A172 (cell line): ENCODE measurements at regions not wholly inside any gene's neighbourhood (a gene's known extent, or its start where the extent isn't known, plus 50 kb on each side); places are given as distances from the start of the nearest gene placed in this dataset.
"Not testable (repeated sequence)": the region's sequence is repeated elsewhere in the genome, so short reads cannot be mapped to it uniquely, and the experiment has no call there.

Experiments
- DNase-seq: peaks from one replicate; pipeline ENCODE4 v3.0.0-alpha.2; 2015; ENCODE audit warnings: low spot score

DNA sequence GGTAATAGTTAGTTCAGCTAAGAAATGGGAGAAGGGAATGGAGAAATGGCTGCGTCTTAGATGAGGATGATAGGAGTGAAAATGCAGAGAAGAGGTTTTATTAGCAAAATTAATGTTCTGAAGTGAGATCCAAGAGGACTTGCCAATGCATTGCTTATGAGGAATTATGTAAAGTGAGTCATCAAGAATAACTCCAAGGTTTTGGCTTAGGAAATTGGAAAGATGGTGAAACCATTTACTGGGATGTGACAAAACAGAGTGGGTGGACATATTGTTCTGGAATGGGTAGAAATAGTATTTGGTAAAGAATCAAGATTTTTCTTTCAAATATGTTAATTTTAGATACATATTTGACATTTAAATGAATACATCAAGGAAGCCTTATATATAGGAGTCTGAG, 306.6 kb upstream of the CYRIA start:
- DNase-seq = no peak

DNA sequence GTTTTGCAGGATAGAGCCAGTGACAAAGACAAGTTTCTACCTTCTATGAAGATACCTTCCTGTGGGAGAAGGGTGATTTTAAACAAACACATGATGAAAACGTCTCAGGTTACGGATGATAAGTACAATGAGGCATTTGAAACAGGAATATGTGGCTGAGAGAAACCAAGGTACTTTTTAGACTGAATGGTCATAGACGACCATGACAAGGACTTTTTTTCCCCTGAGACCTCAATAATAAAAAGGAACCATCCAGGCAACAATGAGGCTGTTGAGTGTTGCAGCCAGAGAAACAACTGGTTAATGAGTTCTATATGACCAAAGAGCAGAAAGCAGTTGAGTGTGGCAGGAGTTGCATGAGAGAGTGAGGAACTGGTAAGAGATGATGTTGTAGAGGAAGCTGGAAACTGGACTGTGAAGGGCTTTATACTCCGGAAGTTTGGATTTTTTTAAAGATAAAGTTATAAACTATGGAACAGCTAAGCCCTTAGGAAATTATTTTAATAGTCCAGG, 306.1 kb upstream of the CYRIA start:
- DNase-seq = no peak

DNA sequence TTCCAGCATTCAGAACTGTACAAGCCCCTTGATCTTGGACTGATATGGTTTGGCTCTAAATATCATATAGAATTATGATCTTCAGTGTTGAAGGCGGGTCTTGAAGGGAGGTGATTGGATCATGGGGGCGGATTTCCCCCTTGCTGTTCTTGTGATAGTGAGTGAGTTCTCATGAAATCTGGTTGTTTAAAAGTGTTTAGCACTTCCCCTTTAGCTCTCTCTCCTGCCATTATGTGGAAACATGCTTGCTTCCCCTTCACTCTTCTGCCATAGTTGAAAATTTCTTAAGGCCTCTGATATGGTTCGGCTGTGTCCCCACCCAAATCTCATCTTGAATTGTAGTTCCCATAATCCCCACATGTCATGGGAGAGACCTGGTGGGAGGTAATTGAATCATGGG, 305.3 kb upstream of the CYRIA start:
- not testable (repeated sequence) for DNase-seq

DNA sequence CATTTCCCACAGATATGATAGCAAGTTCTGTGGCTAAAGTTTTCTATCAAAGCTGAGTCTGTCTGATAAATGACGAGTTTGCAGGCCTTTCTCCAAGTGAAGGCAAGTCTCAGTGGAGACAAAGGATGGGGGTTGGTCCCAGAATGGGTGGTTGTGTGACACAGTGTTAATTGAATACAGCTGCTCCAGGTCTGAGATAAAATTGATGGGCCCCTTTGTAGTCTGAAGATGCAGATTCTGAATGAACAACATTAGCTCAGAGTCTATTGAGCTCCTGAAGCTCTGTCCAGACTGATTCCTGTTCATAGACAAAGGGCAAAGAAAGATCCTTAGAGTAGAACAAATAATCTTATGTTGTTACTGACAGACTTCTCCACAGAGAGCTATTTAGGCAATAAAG, 296.9 kb upstream of the CYRIA start:
- no peak for DNase-seq

DNA sequence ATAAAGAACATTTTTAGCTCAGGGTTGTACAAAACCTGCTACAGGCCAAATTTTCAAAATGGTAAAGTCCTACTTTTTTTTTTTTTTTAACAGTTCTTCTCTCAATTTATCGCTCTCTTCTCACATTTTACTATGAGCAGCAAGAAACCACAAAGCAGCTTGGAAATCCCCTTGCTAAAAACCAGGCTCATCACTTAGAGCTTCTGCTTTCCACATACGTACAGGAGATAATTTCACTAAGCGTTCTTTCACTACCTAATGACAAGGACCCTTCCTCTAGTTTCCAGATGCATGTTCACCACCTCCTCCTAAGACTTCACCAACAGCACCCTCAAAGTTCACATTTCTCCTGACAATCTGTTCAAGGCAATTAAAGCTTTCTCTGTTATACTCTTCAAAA, 294.9 kb upstream of the CYRIA start:
- DNase-seq = no peak

DNA sequence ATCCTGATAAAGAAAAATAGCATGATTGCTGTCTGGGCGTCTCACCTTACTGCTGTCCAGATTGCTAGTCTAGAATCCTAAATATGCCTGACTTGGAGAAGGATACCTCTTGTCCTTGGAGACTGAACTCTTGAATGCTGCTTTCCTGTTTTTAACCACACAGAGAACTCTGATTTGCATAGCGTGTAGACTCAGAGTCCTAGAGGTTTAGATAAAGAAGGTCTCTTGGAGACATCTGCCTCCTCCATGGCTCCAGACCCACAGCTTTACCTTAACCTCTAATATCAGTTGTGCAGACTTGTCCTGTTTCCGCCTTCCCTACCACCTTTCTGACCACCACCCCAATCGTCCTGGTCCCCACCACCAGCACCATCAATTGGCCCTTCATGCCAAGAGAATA, 292.6 kb upstream of the CYRIA start:
- no peak for DNase-seq

DNA sequence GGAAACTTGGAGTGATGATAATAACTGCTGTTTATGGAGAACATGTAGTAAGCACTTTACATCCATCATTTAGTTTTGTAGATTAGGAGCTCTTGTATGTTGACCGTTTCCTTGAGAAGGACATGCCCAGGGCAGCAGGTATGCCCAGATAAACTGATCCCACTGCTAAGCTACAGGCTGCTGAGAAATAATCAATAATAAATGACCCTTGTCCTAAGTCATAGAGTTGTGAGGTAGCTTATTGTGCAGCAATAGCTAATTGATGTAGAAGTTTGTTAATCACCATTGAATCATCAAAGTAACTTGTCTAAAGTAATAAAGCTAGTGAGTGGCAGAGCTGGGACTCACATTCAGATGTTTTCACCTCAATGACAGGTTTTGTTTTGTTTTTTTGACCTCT, 287.2 kb upstream of the CYRIA start:
- no peak for DNase-seq

DNA sequence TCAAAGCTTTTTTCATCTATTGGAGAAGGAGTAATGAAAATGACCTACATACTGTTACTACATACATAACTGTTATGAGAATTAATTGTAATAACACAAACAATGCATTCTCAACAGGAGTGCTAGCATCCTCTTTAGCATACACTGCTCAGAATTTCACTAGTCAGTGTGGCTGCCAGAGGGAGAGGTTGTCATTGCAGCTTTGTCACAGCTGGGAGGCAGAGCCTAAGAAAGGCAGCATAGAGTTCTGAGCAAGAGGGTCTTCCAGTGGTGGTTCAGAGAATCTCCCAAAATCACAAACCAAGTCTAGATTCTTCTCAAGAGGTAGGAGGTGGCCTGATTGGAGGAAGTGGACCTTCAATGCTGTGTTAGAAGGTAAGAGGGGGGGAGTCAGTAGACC, 286.7 kb upstream of the CYRIA start:
- DNase-seq = no peak

DNA sequence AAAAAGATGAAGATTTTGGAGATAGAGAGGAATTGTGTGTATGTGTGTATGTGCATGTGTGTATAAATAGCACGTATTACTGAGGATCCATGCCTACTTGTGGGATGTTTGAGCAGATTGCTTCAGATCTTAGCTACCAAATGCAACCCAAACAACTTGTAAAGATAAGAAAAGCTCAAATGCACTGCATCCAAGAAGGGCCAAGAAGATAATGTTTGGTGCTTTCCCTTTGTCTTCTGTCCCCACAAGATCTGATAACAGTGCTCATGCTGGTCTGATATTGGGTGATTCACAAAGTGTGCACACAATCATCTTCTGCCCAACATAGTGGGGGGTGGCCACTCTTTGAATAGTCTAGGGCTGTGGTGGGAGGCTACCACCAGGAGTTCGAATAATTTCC, 284.8 kb upstream of the CYRIA start:
- peak; percentile 39 for DNase-seq

DNA sequence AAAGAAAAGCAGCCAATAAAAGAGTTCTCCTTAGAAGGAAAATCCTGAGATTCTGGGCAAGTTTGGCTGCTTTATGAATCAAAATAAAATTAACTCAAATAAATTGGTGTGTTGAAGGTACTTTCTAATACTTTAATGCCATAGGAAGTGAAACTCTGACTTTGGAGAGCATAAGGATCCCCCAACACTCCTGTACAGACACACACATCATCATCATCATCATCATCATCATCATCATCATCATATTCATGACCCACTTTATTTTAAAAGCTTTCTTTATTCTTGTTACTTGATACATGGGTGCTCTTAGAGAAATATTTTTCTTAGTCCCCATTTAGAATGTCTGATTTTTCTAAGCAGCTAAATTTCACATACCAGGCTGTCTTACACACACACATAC, 283.1 kb upstream of the CYRIA start:
- DNase-seq = no peak

DNA sequence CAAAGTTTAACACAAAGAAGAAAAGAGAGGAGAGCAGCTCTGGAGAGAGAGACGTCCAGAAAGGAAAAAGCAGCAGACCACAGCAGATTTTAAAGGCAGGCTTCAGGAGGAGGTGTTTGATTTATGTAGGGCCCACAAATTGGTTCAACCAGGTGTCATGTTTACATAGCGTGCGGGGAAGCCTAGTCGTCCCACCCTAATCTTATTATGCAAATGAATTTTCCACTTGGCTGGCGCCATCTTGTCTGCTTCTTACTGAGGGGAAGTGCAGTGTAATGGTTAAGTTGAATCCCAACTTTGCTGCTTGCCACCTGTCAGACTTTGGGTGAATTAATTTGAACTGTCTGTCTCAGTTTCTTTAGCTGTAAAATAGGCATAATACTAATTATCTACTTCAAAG, 282.4 kb upstream of the CYRIA start:
- DNase-seq = no peak

DNA sequence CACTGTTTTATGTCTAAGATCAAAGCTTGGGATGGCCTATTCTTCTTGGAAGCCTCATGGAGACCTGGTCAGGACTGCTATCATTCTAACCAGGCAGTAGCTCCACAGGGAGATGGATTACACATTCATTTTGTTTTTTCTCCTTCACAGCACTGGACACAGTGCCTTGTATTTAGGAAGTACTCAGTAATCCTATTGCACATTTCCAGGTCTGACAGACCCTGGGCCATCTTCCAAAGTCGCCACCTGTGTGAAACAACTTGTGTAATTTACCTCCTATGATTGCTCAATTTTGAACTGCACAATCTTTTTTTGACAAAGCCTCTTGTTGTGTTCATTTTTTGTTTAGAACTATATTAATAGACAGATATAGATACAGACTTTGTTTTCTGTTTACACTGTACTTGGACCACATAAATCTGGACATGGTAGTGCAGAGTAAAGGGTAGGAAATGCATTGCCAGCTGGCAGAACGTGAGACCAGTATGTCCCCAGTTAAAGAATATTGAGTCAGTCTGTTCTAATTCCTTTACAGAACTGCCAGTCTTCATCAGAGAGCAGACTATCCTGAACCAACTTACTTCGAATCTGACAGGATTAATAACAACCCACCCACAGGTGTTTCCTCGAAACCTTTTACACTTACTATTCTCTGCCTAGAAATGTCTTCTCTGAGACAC, 277.8 kb upstream of the CYRIA start:
- DNase-seq = no peak

DNA sequence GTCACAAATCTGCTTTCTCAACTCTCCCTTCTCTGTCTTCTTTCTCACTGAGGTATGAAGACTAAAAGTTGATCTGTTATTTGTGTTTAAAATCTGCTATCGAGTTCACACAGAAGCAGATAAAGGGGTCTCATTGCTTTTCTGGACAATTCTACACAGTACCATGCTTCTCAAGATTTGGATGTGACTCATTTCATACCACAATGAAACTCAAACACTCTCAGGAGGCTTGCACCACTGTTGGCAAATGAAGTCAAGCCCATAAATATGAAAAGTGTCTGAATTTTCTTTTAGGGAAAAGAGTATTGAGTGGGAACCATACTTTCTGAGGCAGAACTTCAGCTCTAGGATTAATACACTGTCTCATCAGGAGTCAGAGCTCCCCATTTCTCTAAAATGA, 274.6 kb upstream of the CYRIA start:
- DNase-seq = no peak

DNA sequence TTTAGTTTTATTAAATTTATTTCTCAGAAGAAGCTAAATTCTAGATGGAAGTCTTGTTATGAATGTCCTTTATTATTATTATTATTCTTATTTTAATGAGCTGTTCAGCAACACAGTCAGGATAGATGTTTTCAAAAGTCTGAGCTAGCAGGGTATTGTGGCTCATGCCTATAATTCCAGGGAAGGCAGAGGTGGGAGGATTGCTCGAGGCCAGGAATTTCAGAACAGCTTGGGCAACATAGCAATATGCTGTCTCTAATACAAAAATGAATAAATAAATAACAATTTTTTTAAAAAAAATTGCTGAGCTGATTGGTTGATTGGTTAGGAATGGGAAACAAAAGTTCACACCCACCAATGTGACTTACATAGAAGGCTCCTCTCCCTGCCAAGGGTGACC, 274.1 kb upstream of the CYRIA start:
- DNase-seq = no peak

DNA sequence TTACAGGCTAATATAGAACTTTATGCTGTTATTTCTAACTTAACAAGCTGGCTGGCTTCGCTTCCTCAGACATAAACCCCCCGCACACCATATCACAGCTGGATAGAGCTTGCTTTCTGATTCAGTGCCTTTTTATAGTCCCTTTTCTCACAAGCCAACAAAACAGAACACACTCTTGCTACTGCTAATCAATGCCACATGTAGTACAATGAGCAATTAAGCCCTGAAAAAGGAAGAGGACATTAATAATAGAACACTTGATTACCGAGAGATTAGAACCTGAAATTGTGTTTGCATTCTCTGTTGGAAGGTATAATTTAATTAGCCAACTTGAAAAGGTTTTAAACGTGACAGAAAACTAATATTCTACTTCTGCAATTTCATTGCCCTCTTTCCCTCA, 267.7 kb upstream of the CYRIA start:
- no peak for DNase-seq

DNA sequence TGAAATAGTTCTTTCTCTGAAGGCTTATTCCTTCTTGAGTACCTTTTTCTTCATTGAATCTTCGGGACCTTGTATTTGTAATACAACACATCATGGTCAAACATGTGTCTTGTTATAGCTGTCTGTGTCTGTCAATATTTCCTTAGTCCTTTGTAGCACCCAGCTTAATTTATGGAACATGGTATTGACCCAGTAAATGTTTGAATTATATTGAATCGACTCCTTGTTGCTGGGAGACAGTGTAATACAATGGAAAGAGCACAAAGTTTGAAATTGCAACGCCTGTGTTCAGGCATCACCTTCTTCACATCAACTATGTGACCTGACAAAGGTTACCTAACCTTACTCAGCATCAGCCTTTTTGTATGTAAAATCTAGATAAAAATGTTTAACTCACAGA, 267.2 kb upstream of the CYRIA start:
- no peak for DNase-seq

DNA sequence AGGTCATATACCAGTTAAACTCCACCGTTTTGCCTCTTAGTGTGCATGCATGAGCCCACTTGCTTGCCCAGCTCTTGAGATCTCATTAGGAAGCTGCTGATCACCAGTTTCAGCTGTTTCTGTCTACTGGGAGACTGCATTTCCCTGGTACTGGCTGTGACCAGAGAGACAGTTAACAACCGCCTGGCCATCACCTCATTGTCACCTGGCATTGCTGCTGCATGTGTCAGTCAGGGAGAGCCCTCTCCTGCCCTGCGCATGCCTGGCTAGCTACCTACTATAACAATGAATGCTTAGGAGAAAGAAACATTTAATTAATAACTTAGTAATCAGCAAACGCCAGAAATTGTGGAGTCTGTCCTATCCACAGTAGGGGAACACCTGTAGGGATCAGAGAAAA, 265.8 kb upstream of the CYRIA start:
- no peak for DNase-seq

DNA sequence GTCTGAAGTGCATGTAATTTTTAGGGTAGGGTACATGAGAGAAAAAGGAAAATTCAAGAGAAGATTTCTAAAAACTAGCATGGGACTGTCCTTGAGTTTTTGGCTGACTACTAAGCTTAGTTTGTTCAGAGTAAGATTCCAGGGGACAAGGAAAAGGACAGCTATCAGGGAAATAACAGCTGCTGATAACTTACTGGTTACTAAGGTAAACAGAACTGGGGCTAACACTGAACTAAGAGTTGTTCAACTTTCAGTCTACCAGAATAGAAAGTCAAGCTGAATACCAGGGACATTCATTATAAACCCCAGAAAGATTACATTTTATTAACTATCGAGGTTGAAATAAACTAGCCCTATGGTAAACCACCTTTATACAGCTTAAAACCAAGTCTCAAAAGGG, 261.8 kb upstream of the CYRIA start:
- DNase-seq = no peak

DNA sequence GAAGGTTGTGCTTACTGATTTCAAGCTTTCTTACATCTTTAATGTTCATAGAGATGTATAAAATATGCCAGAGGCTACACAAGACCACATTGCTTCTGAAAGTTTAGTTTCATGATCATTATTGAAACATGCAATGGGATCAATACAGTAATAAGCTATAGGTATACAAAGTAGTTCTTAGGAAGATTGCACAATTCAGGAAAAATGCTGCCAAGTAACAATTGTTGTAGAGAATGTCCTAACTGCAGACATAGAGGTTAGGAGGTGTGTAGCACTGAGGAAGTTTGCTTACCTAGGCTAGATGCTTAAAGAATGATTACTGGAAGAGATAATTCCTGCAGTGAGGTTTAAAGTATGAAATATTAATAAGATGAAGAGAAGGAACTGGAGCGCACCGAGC, 259.5 kb upstream of the CYRIA start:
- no peak for DNase-seq

DNA sequence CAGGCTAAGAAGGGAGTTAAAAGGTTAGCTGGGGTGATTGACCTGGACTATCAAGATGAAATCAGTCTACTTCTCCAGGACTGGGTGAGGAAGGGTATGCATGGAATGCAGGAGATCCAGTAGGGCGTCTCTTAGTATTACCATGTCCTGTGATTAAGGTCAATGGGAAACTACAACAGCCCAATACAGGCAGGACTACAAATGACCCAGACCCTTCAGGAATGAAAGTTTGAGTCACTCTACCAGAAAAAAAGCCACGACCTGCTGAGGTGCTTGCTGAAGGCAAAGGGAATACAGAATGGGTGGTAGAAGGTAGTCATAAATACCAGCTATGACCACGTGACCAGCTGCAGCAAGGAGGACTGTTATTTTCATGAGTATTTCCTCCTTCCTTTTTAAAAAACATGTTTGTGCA, 249.7 kb upstream of the CYRIA start:
- DNase-seq = not testable (repeated sequence)

DNA sequence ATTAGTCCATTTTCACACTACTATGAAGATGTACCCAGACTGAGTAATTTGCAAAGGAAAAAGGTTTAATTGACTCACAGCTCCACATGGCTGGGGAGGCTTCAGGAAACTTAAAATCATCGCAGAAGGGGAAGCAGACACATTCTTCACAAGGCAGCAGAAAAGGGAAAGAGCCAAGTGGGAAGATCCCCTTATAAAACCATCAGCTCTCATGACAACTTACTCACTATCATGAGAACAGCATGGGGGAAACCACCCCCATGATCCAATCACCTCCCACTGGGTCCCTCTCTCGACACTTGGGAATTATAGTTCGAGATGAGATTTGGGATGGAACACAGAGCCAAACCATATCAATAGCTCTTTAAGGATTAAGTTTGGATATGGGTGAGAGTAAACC, 246.1 kb upstream of the CYRIA start:
- peak; percentile 35 for DNase-seq

DNA sequence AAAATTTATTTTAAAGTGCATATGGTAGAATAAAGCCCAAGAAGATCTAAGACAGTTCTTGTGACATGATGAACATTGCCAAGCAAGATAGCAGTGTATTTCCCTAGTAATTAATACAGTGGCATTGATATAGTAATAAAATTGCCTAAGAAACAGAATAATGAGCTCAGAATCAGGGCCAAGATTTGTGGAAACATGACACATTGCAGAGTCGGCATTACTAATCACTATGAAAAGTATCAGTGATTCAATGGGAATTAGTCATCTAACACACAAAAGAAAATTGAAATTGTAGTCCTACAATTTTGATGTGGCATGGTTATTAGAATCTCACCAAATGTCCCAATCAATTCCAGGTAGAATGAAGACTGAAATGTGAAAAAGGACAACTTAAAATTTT, 243.0 kb upstream of the CYRIA start:
- DNase-seq = peak; percentile 42

DNA sequence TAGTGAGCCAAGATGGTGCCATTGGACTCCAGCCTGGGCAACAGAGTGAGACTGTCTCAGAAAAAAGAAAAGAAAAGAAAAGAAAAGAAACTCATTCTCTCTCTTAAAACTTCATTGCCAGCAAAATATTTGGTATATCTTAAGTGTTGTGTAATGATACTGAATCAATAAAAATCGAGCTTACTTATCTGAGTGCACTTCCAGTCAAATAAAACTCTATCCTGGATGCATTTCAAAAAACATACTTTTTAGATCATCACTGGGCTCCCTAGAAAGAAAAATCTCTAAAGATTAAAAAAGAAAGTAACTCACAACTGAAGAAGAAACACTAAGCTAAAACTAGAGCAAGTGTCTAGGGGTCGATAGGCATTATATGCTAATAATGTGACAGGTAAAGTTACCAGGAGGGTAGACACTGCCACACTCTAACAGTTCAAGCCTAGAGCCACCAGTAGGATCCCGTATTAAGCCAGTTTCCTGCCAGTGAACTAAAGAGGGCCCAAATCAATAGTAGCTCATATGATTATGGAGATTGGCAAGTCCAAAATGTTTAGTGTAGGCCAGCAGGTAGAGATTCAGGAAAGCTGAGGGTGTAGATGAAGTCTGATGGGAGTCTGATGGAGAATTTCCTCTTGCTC, 242.1 kb upstream of the CYRIA start:
- no peak for DNase-seq

DNA sequence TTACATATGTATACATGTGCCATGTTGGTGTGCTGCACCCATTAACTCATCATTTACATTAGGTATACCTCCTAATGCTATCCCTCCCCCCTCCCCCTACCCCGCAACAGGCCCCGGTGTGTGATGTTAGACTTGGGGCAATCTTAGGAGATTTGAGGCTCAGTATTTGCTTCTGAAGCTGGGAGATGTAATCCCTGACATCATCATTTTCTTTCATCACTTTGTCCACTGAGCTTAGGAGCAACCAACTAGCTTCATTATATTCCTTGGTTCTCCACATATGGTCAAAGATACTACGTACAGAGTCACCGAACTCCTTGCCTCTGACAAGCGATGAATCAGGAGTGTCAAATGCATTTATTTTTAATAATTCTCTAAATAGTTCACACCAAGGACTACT, 239.7 kb upstream of the CYRIA start:
- not testable (repeated sequence) for DNase-seq
